Fibroblast of mammary gland (primary cell): ENCODE measurements at regions not wholly inside any gene's neighbourhood (a gene's known extent, or its start where the extent isn't known, plus 50 kb on each side); places are given as distances from the start of the nearest gene placed in this dataset.
"Not testable (repeated sequence)": the region's sequence is repeated elsewhere in the genome, so short reads cannot be mapped to it uniquely, and the experiment has no call there.

Experiments used
- DNase-seq: peaks from one replicate; pipeline ENCODE4 v3.0.0-alpha.2; 2010; ENCODE audit warnings: low read depth
- H3K4me3 ChIP-seq: 2 replicates; pipeline ENCODE4 v1.5.1; 2011; ENCODE audit warnings: low read depth, mild to moderate bottlenecking, low read length, moderate library complexity; ENCODE audit not compliant: control insufficient read depth
- TF ChIP-seq, protein P1 (sequence below): conservative IDR thresholded peaks from 2 replicates; pipeline ENCODE4 v1.5.1; 2011; ENCODE audit warnings: low read depth, low read length, inconsistent platforms; ENCODE audit not compliant: control insufficient read depth, insufficient read depth

DNA sequence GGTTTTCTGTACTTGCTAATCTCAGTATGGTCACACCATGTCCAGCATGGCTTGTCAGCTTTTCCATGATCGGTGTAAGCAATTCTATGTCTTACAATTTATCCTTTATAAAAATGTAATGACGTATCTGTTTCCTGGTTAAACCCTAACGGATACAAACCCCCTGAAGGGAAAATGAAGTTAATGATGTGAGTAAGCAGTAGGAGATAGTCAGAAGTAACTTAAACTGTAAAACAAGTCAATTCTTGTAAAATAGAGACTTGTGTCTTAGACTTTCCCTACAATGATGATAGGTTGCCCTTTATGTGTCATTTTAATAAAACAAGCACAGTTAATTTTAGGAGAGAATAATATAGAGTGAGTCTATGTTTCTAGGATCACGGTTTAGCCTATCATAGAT, 1365.9 kb upstream of the SLC39A10 start:
- H3K4me3 ChIP-seq: no peak overlapping the region
- DNase-seq: no peak
- TF ChIP-seq, protein P1, sequence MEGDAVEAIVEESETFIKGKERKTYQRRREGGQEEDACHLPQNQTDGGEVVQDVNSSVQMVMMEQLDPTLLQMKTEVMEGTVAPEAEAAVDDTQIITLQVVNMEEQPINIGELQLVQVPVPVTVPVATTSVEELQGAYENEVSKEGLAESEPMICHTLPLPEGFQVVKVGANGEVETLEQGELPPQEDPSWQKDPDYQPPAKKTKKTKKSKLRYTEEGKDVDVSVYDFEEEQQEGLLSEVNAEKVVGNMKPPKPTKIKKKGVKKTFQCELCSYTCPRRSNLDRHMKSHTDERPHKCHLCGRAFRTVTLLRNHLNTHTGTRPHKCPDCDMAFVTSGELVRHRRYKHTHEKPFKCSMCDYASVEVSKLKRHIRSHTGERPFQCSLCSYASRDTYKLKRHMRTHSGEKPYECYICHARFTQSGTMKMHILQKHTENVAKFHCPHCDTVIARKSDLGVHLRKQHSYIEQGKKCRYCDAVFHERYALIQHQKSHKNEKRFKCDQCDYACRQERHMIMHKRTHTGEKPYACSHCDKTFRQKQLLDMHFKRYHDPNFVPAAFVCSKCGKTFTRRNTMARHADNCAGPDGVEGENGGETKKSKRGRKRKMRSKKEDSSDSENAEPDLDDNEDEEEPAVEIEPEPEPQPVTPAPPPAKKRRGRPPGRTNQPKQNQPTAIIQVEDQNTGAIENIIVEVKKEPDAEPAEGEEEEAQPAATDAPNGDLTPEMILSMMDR: no peak

- no peak for DNase-seq
- TF ChIP-seq, protein P1: no peak
- no peak overlapping the region for H3K4me3 ChIP-seq
Measured at GRCh38 chr2:194289712-194290346, 1367.2 kb upstream of the SLC39A10 start.

DNA sequence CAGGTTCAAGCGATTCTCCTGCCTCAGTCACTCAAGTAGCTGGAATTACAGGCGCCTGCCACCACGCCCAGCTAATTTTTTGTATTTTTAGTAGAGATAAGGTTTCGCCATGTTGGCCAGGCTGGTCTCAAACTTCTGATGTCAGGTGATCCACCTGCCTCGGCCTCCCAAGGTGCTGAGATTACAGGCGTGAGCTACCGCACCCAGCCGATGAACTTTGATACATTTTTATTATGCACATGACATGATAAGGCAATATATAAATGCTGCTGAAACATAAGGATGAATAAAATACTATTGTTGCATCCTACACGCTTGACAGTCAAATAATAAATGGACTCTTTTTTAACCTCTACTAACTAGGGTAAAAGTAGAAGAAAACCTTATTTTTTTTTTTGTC, 1380.4 kb upstream of the SLC39A10 start:
- H3K4me3 ChIP-seq, DNase-seq: not testable (repeated sequence)

- no peak overlapping the region for H3K4me3 ChIP-seq
- no peak for DNase-seq
- TF ChIP-seq, protein P1: no peak
Measured at GRCh38 chr2:194271293-194271961, 1385.6 kb upstream of the SLC39A10 start.

GRCh38 chr2:194270648-194271047, 1386.4 kb upstream of the SLC39A10 start:
- H3K4me3 ChIP-seq: no peak overlapping the region
- TF ChIP-seq, protein P1: no peak
- no peak for DNase-seq

GRCh38 chr2:194264586-194264985, 1392.4 kb upstream of the SLC39A10 start:
- no peak for DNase-seq
- TF ChIP-seq, protein P1: no peak

DNA sequence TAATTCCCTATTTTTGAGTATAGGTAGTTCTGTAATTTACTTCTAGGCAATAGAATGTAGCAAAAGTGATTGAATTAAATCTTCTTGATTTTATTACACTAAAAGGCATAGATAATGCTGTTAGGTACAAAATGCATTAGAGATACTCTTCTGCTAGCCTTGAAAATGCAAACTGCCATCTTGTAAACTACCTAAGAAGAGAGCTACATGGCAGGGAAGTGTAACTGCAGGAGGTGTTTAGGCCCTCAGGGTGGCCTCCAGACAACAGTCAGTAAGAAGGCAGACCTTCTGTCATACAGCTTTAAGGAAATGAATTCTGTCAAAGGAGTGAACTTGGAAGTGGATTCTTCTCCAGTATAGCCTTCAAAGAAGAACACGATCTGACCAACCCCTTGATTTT, 1396.8 kb upstream of the SLC39A10 start:
- TF ChIP-seq, protein P1: no peak
- H3K4me3 ChIP-seq: no peak overlapping the region
- DNase-seq: no peak

More at GRCh38 chr2:194264586-194264985, 1392.4 kb upstream of the SLC39A10 start:
- H3K4me3 ChIP-seq: no peak overlapping the region
